Activated T-cell treated with anti-CD3 and anti-CD28 coated beads, Interleukin-2, amount 50 U/mL, for 72 hours (primary cell): ENCODE measurements at regions not wholly inside any gene's neighbourhood (a gene's known extent, or its start where the extent isn't known, plus 50 kb on each side); places are given as distances from the start of the nearest gene placed in this dataset.

Experiments
- ATAC-seq, 2 donors: fragments of 150-1000 bp; cut with Tn5 transposase; replicated peaks in 1 of 2; 2 replicates each; pipeline ENCODE4 v1.10.0; 2021; ENCODE audit warnings: moderate library complexity in 2 of 2, mild to moderate bottlenecking in 1 of 2
- DNase-seq, 2 donors: peaks; one replicate each; pipeline ENCODE4 v3.0.0; 2021 to 2022; ENCODE audit warnings: mixed read lengths in 1 of 2
- H3K27ac Mint-ChIP-seq: one replicate; pipeline ENCODE4 v1.8.0; 2022; ENCODE audit warnings: mild to moderate bottlenecking, moderate library complexity, mixed read lengths
- H3K27me3 Mint-ChIP-seq: one replicate; pipeline ENCODE4 v1.8.0; 2022; ENCODE audit warnings: low read depth, mixed read lengths
- H3K36me3 Mint-ChIP-seq, 2 donors: one replicate each; pipeline ENCODE4 v1.8.0; 2022; ENCODE audit warnings: mixed read lengths in 2 of 2, mild to moderate bottlenecking in 1 of 2; ENCODE audit not compliant: insufficient read depth in 2 of 2
- H3K4me1 Mint-ChIP-seq: one replicate; pipeline ENCODE4 v1.8.0; 2022; ENCODE audit warnings: low read depth, mixed read lengths
- H3K4me3 Mint-ChIP-seq, 2 donors: one replicate each; pipeline ENCODE4 v1.8.0; 2022; ENCODE audit warnings: mild to moderate bottlenecking in 2 of 2, mixed read lengths in 2 of 2, moderate library complexity in 2 of 2
- H3K9me3 Mint-ChIP-seq, 2 donors: one replicate each; pipeline ENCODE4 v1.8.0; 2022; ENCODE audit warnings: mixed read lengths in 2 of 2

DNA sequence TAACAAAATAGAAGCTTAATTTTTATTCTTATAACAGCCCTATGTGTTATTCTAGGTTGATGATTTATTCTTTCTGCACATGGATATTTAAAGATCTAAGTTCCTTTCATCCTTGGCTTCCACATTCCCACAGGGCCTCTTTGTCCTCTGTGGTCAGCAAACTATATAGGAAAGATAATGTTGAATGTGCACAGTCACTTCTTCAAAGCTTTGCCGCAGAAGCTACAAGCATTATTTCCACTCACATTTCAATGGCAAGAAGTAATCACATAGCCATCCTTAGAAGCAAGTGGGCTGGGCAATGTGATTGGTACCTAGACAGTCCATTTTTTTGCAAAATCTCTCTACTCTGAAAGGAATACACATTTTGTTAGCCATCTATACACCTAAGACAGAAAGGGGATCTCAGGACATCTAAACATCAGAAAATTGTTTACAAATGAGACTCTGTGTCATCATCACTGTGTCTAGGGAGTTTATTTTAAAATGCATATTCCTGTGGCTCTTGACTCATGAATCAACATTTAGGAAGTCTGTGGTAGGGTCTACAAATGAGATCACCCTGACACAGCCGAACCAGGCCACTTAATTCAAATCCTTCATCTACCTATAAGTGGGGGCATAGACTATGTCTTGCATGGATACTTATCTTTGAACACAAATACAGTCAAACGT is 1060.5 kb downstream of the XPNPEP1 start:
- H3K36me3 Mint-ChIP-seq: no peaks in the 10 kb centered on the region
- DNase-seq (no peak), ATAC-seq (no peak)
- H3K4me3 Mint-ChIP-seq: no peak overlapping the region
- H3K27ac Mint-ChIP-seq: no peak overlapping the region
- H3K27me3 Mint-ChIP-seq: no peaks in the 10 kb centered on the region
- peaks cover 5 to 6% of the 10 kb centered on the region in 2 donors for H3K9me3 Mint-ChIP-seq
- H3K4me1 Mint-ChIP-seq: no peaks in the 10 kb centered on the region

DNA sequence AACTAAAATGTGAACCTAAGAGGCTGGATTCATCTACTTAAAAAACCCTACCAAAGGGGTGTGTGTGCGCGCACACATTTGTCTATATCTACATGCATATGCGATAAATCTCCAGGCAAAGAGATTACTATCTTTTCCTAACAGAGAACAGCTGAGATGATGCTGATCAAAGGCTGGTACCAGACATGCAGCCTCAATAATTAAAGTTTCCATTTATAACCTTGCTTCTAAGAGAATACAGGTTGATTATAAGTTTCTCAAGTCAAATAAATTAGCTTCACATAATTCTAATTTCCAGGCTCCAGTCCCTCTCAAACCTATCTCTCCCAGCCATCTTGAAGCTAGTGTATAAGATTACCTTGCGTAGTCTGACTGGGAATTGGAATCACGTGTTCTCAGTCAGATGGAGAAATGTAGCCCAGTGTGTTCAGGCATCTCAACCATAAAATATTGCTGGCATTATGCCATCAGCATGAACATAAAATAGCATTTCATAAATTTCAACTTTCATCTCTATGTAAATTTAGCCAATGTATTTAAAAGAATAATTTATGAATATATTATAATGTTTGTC is 1062.0 kb downstream of the XPNPEP1 start:
- no peak for DNase-seq
- H3K4me1 Mint-ChIP-seq: no peaks in the 10 kb centered on the region
- no peak for ATAC-seq
- no peak overlapping the region for H3K4me3 Mint-ChIP-seq
- no peaks in the 10 kb centered on the region for H3K27me3 Mint-ChIP-seq
- H3K9me3 Mint-ChIP-seq: peaks cover 5 to 6% of the 10 kb centered on the region in 2 donors
- H3K27ac Mint-ChIP-seq: no peak overlapping the region
- no peaks in the 10 kb centered on the region for H3K36me3 Mint-ChIP-seq

DNA sequence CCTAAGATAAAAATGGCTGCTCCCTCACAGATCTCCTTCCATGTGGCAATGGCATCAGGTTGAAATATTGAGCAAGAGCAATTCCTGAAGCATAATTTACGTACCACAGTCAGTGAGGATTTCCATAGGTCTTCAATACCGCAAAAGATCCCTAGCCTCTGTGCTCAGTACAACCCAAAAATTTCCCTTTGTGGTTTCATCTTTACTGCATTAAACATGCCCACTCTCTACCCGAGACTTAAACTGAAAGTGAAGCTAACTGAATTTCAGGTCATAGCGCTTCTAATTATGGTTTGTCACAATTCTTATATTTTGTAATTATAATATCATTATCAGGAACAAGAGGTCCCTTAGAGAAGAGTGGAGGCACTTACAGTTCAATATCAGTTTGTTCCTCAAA is 1071.1 kb downstream of the XPNPEP1 start:
- H3K36me3 Mint-ChIP-seq: no peaks in the 10 kb centered on the region
- no peak for ATAC-seq
- H3K9me3 Mint-ChIP-seq: peaks cover 2 to 4% of the 10 kb centered on the region in 2 donors
- H3K27ac Mint-ChIP-seq: no peak overlapping the region
- no peaks in the 10 kb centered on the region for H3K4me1 Mint-ChIP-seq
- no peak for DNase-seq
- H3K4me3 Mint-ChIP-seq: no peak overlapping the region
- no peaks in the 10 kb centered on the region for H3K27me3 Mint-ChIP-seq

DNA sequence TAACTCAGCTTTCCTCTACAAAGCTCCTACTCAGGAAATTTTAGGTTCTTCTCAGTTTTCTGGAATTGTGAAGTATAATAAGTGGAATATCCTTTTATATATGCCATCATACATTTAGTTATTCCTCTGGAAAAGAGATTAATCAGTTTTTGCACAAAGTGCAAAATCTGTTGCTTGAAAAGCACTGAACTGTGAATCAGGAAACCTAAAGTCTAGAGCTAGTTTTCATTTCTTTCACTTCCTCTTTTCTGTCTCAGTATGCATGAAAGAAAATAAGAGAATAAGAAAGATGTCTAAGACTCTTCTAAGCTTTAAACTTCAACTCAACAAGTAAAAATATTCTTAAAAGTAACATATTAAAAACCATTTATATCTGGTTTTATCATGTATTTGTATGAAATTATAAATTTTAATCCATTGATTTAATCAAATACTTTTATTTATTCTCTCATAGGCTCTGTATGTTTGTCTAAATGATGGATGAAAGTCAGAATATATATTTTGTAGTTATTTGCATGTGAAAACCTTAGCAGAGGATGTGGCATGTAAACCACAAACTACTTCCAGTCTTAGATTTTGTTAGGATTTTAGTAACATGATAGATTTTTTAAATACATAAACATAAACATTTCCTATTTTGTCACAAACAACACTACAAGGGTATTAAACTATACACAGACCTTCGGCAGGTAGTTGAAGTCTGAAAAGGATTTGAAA is 1073.0 kb downstream of the XPNPEP1 start:
- DNase-seq (no peak), ATAC-seq (no peak)
- Mint-ChIP-seq H3K4me3 (no peak overlapping the region), H3K4me1 (no peaks in the 10 kb centered on the region), H3K27ac (no peak overlapping the region), H3K36me3 (no peaks in the 10 kb centered on the region), H3K9me3 (peaks cover 4 to 7% of the 10 kb centered on the region in 2 donors), H3K27me3 (no peaks in the 10 kb centered on the region)

DNA sequence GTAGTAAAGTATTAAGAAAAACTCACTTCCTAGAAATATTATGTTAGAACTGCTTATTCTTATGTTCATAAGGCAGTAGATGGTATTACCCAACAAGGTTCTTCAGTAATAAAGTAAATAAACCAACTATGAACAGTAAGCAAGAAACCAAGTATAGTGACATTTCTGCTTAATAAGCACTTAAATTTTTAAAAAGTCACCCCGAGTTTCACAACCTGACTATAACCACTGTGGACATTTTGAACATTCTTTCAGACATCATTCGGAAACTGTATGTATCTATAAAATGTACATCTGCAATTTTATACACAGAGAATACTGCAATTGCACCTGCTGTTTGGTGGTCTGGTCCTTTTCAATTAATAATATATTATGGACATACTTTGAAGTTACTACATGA is 1073.6 kb downstream of the XPNPEP1 start:
- DNase-seq (no peak), ATAC-seq (no peak)
- H3K36me3 Mint-ChIP-seq: no peaks in the 10 kb centered on the region
- no peak overlapping the region for H3K4me3 Mint-ChIP-seq
- H3K4me1 Mint-ChIP-seq: no peaks in the 10 kb centered on the region
- H3K27ac Mint-ChIP-seq: no peak overlapping the region
- H3K9me3 Mint-ChIP-seq: peaks cover 4 to 7% of the 10 kb centered on the region in 2 donors
- H3K27me3 Mint-ChIP-seq: no peaks in the 10 kb centered on the region

DNA sequence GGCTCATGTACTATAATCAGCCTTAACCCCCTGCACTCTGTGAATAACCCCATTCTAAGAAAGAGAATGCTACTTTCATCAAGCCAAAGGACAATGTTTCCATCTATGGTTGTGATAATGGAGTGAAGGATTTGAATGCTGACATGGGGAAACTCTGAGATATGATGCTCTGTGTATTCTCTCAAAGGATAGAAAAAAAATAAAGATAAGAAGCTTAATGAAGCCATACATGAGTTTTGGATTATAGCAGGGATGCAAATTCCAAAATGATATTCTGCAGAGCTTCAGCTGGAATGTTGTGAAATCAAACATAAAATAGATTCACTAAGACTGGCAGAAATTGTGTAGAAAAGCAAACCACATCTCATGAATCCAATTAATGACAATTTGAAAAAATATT is 1074.1 kb downstream of the XPNPEP1 start:
- DNase-seq (no peak), ATAC-seq (no peak)
- no peak overlapping the region for H3K27ac Mint-ChIP-seq
- no peaks in the 10 kb centered on the region for H3K4me1 Mint-ChIP-seq
- peaks cover 4 to 7% of the 10 kb centered on the region in 2 donors for H3K9me3 Mint-ChIP-seq
- no peak overlapping the region for H3K4me3 Mint-ChIP-seq
- no peaks in the 10 kb centered on the region for H3K27me3 Mint-ChIP-seq
- no peaks in the 10 kb centered on the region for H3K36me3 Mint-ChIP-seq

DNA sequence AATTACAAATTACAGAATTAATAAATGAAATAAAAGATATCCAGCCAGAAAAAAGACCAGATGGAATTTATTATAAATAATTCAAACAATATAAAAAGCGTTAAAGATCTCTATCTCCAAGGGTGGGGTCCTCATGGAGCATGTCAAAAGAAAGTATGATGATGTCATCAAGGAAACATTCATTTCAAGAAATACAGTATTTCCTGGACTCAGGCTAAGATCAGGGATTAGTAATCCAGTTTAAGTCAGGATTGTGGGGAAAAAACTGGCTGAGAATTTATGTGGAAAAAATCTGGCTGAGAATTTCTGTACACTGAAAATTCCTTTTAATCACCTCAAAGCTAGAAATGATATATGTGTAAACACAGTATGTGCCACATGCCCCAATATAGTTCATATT is 1075.3 kb downstream of the XPNPEP1 start:
- no peak overlapping the region for H3K4me3 Mint-ChIP-seq
- H3K9me3 Mint-ChIP-seq: peaks cover 4 to 7% of the 10 kb centered on the region in 2 donors
- DNase-seq (no peak), ATAC-seq (no peak)
- no peaks in the 10 kb centered on the region for H3K36me3 Mint-ChIP-seq
- H3K27me3 Mint-ChIP-seq: no peaks in the 10 kb centered on the region
- H3K4me1 Mint-ChIP-seq: no peaks in the 10 kb centered on the region
- no peak overlapping the region for H3K27ac Mint-ChIP-seq

DNA sequence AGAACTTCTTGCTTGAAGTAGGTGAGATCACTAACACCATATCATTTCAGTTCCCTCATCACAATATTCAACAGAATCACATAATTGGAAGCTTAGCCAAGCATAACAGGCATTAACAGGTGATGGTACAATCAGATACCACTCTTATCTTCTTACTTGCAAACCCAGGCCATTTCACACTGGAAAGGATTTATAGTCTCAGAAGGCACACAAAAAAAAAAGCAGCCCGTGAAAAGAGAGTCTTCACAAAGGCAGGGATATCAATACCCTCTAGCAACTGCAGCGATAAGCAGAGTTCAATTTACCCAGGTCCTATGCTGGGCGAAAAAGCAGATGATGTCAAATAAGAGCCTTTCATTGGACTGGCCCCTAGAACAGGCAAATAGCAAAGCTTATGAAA is 1082.4 kb downstream of the XPNPEP1 start:
- Mint-ChIP-seq H3K36me3 (peaks cover 0 to 1% of the 10 kb centered on the region in 2 donors), H3K27me3 (no peaks in the 10 kb centered on the region), H3K4me3 (no peak overlapping the region), H3K4me1 (no peaks in the 10 kb centered on the region), H3K9me3 (peaks cover 0 to 5% of the 10 kb centered on the region in 2 donors), H3K27ac (no peak overlapping the region)
- ATAC-seq (no peak), DNase-seq (no peak)

DNA sequence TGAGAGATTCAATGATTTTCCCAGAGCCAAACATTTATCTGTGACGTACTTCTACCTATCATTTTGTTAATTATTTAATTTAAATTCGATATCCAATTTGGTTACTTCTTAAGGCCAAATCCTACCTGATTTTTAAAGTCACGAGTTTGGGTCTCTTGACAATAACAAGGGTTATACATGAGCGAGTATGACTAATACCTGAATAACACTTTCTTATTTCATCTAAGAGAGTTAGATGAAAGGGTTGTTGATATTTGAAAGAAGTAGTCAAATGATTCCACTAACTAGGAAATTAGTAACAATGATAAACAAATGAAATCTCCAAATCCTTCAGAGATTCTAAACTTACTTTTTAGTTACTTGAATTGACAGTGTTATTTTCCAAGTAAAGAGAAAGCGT is 1086.9 kb downstream of the XPNPEP1 start:
- Mint-ChIP-seq H3K4me3 (no peak overlapping the region), H3K27ac (no peak overlapping the region), H3K9me3 (peaks cover 2 to 5% of the 10 kb centered on the region in 2 donors), H3K36me3 (peaks cover 0 to 1% of the 10 kb centered on the region in 2 donors), H3K4me1 (no peaks in the 10 kb centered on the region), H3K27me3 (no peaks in the 10 kb centered on the region)
- DNase-seq (no peak), ATAC-seq (no peak)

DNA sequence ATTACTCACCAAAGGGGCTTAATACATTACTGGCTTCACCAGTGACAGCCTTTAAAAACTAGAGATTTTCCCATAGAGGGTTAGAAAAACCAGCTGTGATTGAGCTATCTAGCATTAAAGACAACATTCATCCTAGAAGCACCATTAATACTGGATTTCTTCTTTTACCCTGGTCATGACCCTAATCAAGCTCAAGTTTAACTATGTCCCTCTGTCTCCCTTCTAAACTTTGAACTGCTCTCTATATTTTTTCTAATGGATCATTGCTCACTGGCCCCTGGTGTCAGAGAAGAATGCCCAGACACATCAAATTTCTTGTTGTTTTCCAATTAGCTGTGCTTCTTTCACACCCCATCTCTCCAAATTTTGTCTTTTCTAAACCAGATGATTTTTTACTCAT is 1101.3 kb downstream of the XPNPEP1 start:
- no peak overlapping the region for H3K27ac Mint-ChIP-seq
- no peak overlapping the region for H3K4me3 Mint-ChIP-seq
- H3K36me3 Mint-ChIP-seq: no peaks in the 10 kb centered on the region
- H3K9me3 Mint-ChIP-seq: peaks cover 0 to 2% of the 10 kb centered on the region in 2 donors
- DNase-seq (no peak), ATAC-seq (no peak)
- no peaks in the 10 kb centered on the region for H3K27me3 Mint-ChIP-seq
- no peaks in the 10 kb centered on the region for H3K4me1 Mint-ChIP-seq

DNA sequence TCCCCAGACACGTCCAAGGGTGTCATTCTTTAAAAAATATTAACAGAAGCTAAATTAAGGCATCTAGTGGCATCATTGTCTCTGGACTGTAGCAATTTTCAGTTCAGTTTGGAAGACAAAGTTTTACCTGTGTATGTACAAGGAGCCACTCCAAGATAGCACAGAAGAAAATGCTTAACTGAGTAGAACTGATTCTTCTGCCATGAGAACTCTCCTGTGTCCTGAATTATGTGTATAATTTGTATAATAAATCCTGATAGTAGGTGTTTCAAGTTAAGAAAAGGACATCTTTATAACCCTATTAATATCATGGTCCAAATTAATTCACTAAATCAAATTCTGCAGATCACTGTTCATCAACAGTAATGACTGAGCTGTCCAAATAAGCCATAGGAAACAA is 1104.0 kb downstream of the XPNPEP1 start:
- Mint-ChIP-seq H3K27ac (no peak overlapping the region), H3K4me1 (no peaks in the 10 kb centered on the region), H3K9me3 (peaks cover 4 to 5% of the 10 kb centered on the region in 2 donors), H3K4me3 (no peak overlapping the region), H3K27me3 (no peaks in the 10 kb centered on the region), H3K36me3 (no peaks in the 10 kb centered on the region)
- ATAC-seq: no peak
- no peak for DNase-seq

DNA sequence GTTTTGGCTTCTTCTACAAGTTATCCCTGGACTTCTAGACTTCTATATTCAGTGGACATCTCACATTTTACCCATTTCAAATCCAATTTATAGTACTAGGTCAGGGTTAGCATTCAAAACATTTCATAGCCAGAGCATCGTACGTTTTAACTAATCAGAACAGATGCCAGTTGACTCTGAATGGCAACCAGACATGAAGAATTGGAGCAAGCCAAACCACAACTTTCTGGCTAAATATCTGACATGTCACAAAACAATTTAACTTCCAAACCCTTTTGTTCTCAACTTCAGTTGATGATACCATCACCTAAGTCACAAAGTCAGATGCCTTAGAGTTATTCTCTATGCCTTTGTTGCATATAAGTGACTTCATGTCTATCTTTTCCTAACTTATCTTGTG is 1105.7 kb downstream of the XPNPEP1 start:
- H3K36me3 Mint-ChIP-seq: no peaks in the 10 kb centered on the region
- no peaks in the 10 kb centered on the region for H3K27me3 Mint-ChIP-seq
- H3K4me1 Mint-ChIP-seq: no peaks in the 10 kb centered on the region
- H3K9me3 Mint-ChIP-seq: peaks cover 4 to 7% of the 10 kb centered on the region in 2 donors
- no peak overlapping the region for H3K27ac Mint-ChIP-seq
- H3K4me3 Mint-ChIP-seq: no peak overlapping the region
- DNase-seq: no peak
- ATAC-seq: no peak

DNA sequence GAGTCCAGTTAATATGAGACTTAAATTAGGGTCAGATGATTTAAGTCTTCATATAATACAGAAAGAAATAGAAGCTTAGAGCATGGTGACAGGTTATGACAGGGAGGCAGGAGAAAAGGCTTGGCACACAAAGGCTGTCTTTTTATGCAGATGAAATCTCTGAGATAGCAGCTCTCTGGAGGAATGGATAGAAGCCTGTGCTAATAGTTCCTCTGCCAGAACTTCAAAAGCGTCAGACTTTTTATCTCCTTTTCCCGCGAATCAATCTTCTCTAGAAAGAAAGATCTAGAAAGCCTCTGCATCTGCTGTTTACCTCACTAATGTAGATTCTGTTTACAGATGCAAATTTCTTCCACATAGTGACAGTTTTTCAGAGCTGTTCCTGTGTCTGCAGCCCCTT is 1106.2 kb downstream of the XPNPEP1 start:
- peaks cover 7 to 9% of the 10 kb centered on the region in 2 donors for H3K9me3 Mint-ChIP-seq
- H3K4me1 Mint-ChIP-seq: no peaks in the 10 kb centered on the region
- no peaks in the 10 kb centered on the region for H3K27me3 Mint-ChIP-seq
- H3K4me3 Mint-ChIP-seq: no peak overlapping the region
- DNase-seq (no peak), ATAC-seq (no peak)
- H3K27ac Mint-ChIP-seq: no peak overlapping the region
- no peaks in the 10 kb centered on the region for H3K36me3 Mint-ChIP-seq
